HepG2 (cell line): ENCODE measurements at regions not wholly inside any gene's neighbourhood (a gene's known extent, or its start where the extent isn't known, plus 50 kb on each side); places are given as distances from the start of the nearest gene placed in this dataset.

Source experiments
- ATAC-seq: fragments of 200-7000 bp; cut with Tn5 transposase; 3 replicates; pipeline ENCODE4 v1.9.1; 2020; ENCODE audit warnings: mild to moderate bottlenecking, moderate library complexity
- BruUV-seq: library from RNA; stranded (reverse); fragments of 400-500 nt; replicated peaks from 2 replicates; lab custom pipeline; 2021; lab: Mats Ljungman, UMichigan
- CTCF ChIA-PET: fragments of 300-600 bp; formaldehyde crosslinking; extraction: SDS; loops from one replicate; lab custom pipeline; 2021; ENCODE audit warnings: low total read pairs, inconsistent platforms, low intra/inter-chr PET ratio; lab: Yijun Ruan, JAX
- POLR2A ChIA-PET: fragments of 350-600 bp; sonication (Branson Sonifier 250); formaldehyde crosslinking; loops from one replicate; lab custom pipeline; 2020; ENCODE audit warnings: antibody characterized with exemption, inconsistent platforms; lab: Yijun Ruan, JAX
- DNase-seq: peaks from one replicate; pipeline ENCODE4 v3.0.0-alpha.2; 2015; ENCODE audit warnings: low spot score
- FAIRE-seq: peaks from 3 replicates; lab custom pipeline; 2011; peaks lifted over from hg19 to GRCh38; lab: Jason Lieb, UNC
- H2AFZ ChIP-seq: one replicate; pipeline ENCODE4 v1.6.1; 2011; ENCODE audit warnings: low read length, inconsistent platforms
- H3K27ac ChIP-seq: fragments of 300-600 bp; 3 replicates; pipeline ENCODE4 v1.8.0; 2011; ENCODE audit warnings: mixed run types, mild to moderate bottlenecking, mixed read lengths, low read length, inconsistent platforms; ENCODE audit not compliant: insufficient read depth; ENCODE audit errors: extremely low read length
- H3K27me3 ChIP-seq, 2 experiments: fragments of 200-600 bp in 1 of 2; 2 replicates in 1 of 2; 3 replicates in 1 of 2; pipeline versions ENCODE4 v1.6.0 to v1.8.0; 2011; ENCODE audit warnings: low read length in 2 of 2, mild to moderate bottlenecking in 2 of 2, moderate library complexity in 2 of 2, inconsistent platforms in 1 of 2; ENCODE audit not compliant: insufficient read depth in 2 of 2, control insufficient read depth in 1 of 2
- H3K36me3 ChIP-seq, 2 experiments: fragments of 200-600 bp in 1 of 2; replicated peaks in 1 of 2; 2 replicates in 1 of 2; 3 replicates in 1 of 2; pipeline versions ENCODE4 v1.5.1 to v1.8.0; 2011; ENCODE audit warnings: low read length in 2 of 2, inconsistent platforms in 1 of 2; ENCODE audit not compliant: insufficient read depth in 2 of 2, control insufficient read depth in 1 of 2
- H3K4me1 ChIP-seq: 2 replicates; pipeline ENCODE4 v1.5.1; 2012; ENCODE audit warnings: low read length, inconsistent platforms; ENCODE audit not compliant: insufficient read depth
- H3K4me2 ChIP-seq: 2 replicates; pipeline ENCODE4 v1.6.0; 2011; ENCODE audit warnings: low read depth, low read length, inconsistent platforms
- H3K4me3 ChIP-seq, 3 experiments: fragments of 200-600 bp in 1 of 3; sonication (generic), shearing (Covaris generic) in 1 of 3; replicated peaks in 1 of 3; 2 replicates each; pipeline ENCODE4 v1.5.1; 2011 to 2016; ENCODE audit warnings: low read length in 3 of 3, inconsistent platforms in 2 of 3, low read depth in 2 of 3, mild to moderate bottlenecking in 2 of 3, control low read depth in 1 of 3, mixed read lengths in 1 of 3; ENCODE audit not compliant: insufficient read depth in 1 of 3
- H3K79me2 ChIP-seq: one replicate; pipeline ENCODE4 v1.6.1; 2011; ENCODE audit warnings: low read length, inconsistent platforms; ENCODE audit not compliant: insufficient read depth
- H3K9ac ChIP-seq: 2 replicates; pipeline ENCODE4 v1.6.0; 2011; ENCODE audit warnings: mild to moderate bottlenecking, low read depth, low read length, inconsistent platforms; ENCODE audit not compliant: insufficient read depth
- H3K9me3 ChIP-seq: 2 replicates; pipeline ENCODE4 v1.5.1; 2012; ENCODE audit warnings: mild to moderate bottlenecking, low read length
- H4K20me1 ChIP-seq: 2 replicates; pipeline ENCODE4 v1.6.0; 2011; ENCODE audit warnings: inconsistent platforms, mild to moderate bottlenecking, low read length, moderate library complexity; ENCODE audit not compliant: insufficient read depth
- FOSL2 ChIP-seq: sonication (generic); formaldehyde crosslinking; IDR thresholded peaks from 2 replicates; pipeline ENCODE4 v1.4.0; 2020; ENCODE audit warnings: missing genetic modification reagents
- HNRNPH1 ChIP-seq: fragments of 200-400 bp; formaldehyde crosslinking; optimal IDR thresholded peaks from 2 replicates; pipeline ENCODE3; 2017; ENCODE audit warnings: mild to moderate bottlenecking, low read depth, low read length
- MXD3 ChIP-seq: IDR thresholded peaks from 2 replicates; pipeline ENCODE4 v1.6.1; 2016; ENCODE audit warnings: mild to moderate bottlenecking, missing biosample characterization, missing genetic modification reagents
- RERE ChIP-seq: IDR thresholded peaks from 2 replicates; pipeline ENCODE4 v1.6.1; 2016; ENCODE audit warnings: low read depth, missing genetic modification reagents, missing compliant biosample characterization
- SKI ChIP-seq: fragments of 450-650 bp; IDR thresholded peaks from one replicate; pipeline ENCODE4 v1.6.1; 2018; ENCODE audit warnings: mild to moderate bottlenecking; ENCODE audit not compliant: partially characterized antibody
- SMAD9 ChIP-seq: sonication (generic); formaldehyde crosslinking; IDR thresholded peaks from 2 replicates; pipeline ENCODE4 v1.5.1; 2020; ENCODE audit warnings: mild to moderate bottlenecking, missing genetic modification reagents
- ZFYVE20 ChIP-seq: sonication (generic); formaldehyde crosslinking; IDR thresholded peaks from 2 replicates; pipeline ENCODE4 v1.8.0; 2023; ENCODE audit warnings: low read depth, mild to moderate bottlenecking, moderate library complexity, missing genetic modification reagents, borderline replicate concordance
- ZNF563 ChIP-seq: sonication (generic); formaldehyde crosslinking; IDR thresholded peaks from 2 replicates; pipeline ENCODE4 v1.8.0; 2022; ENCODE audit warnings: mild to moderate bottlenecking, moderate library complexity, missing genetic modification reagents
- ZNF740 ChIP-seq: sonication (generic); formaldehyde crosslinking; IDR thresholded peaks from 2 replicates; pipeline ENCODE4 v1.4.0; 2020; ENCODE audit warnings: missing genetic modification reagents
- WGBS: methylation state at CpG from one replicate; pipeline ENCODE4 v1.1.6; 2017; ENCODE audit warnings: low lambda C conversion rate; 5-methylcytosine and 5-hydroxymethylcytosine counted together
- in situ Hi-C: cut with HindIII; loops from 2 replicates; pipeline ENCODE4 v1.10.0; 2017; ENCODE audit warnings: low pct_unique_long_range_greater_than_20kb; ENCODE audit not compliant: extremely low pct_ligation_motif_present
- intact Hi-C: fragments of 100-400 bp; cut with micrococcal nuclease; formaldehyde crosslinking; loops from one replicate; pipeline ENCODE4 v1.10.0; 2022; ENCODE audit not compliant: unreplicated experiment

GRCh38 chr12:31875609-31875964, 83.6 kb upstream of the RESF1 start:
- ChIA-PET POLR2A (no interaction called here), CTCF (no interaction called here)
- H3K27me3 ChIP-seq = 0 out of 5 replicates have a peak, but pooled peaks cover 0 to 3% of the 10 kb centered on the region in 2 experiments
- in situ Hi-C loops = no loop called here
- H3K4me3 ChIP-seq = no peak overlapping the region
- WGBS = 84% methylated on average over 8 of the region's 8 CpGs
- no peaks in the 10 kb centered on the region for H3K36me3 ChIP-seq
- no peak overlapping the region for H2AFZ ChIP-seq
- FAIRE-seq = no peak
- no peaks in the 10 kb centered on the region for H4K20me1 ChIP-seq
- H3K4me2 ChIP-seq = no peak overlapping the region
- H3K9ac ChIP-seq = no peak overlapping the region
- no peak for ATAC-seq
- no peaks in the 10 kb centered on the region for H3K79me2 ChIP-seq
- intact Hi-C loops = no loop called here
- no peaks in the 10 kb centered on the region for H3K9me3 ChIP-seq
- no peak for DNase-seq
- H3K4me1 ChIP-seq = no peaks in the 10 kb centered on the region
- TF ChIP-seq SMAD9 (CRISPR knock-in tag) (no peak), ZNF563 (no peak)
- no peak overlapping the region for H3K27ac ChIP-seq
- BruUV-seq = no TSS peak

GRCh38 chr12:31874961-31875608, 84.1 kb upstream of the RESF1 start:
- no peak overlapping the region for H3K9ac ChIP-seq
- BruUV-seq = no TSS peak
- 41% methylated on average over 6 of the region's 6 CpGs for WGBS
- H3K9me3 ChIP-seq = no peaks in the 10 kb centered on the region
- H3K79me2 ChIP-seq = no peaks in the 10 kb centered on the region
- ChIA-PET POLR2A (no interaction called here), CTCF (no interaction called here)
- TF ChIP-seq RERE = no peak
- TF ChIP-seq FOSL2 (CRISPR knock-in tag) = 0 out of 2 replicates have a peak, but pooled peaks have one; percentile 20
- TF ChIP-seq ZFYVE20 (CRISPR knock-in tag) = no peak
- TF ChIP-seq ZNF740 (CRISPR knock-in tag) = 0 out of 2 replicates have a peak, but pooled peaks have one; percentile 41
- TF ChIP-seq HNRNPH1 = no peak
- TF ChIP-seq MXD3 (CRISPR knock-in tag) = no peak
- TF ChIP-seq SKI = no peak
- FAIRE-seq = no peak
- H2AFZ ChIP-seq = peak overlapping the region; percentile 69
- H3K36me3 ChIP-seq = no peaks in the 10 kb centered on the region
- H3K4me3 ChIP-seq = no peak overlapping the region
- H3K27me3 ChIP-seq = 0 out of 5 replicates have a peak, but pooled peaks cover 0 to 3% of the 10 kb centered on the region in 2 experiments
- H3K27ac ChIP-seq = no peak overlapping the region
- in situ Hi-C loops = no loop called here
- H3K4me2 ChIP-seq = 0 out of 2 replicates have a peak overlapping the region, but pooled peaks have one; percentile 4
- no peaks in the 10 kb centered on the region for H4K20me1 ChIP-seq
- intact Hi-C loops = no loop called here
- no peaks in the 10 kb centered on the region for H3K4me1 ChIP-seq
- ATAC-seq = no peak
- DNase-seq = no peak
